Activated CD8-positive, alpha-beta T cell treated with anti-CD3 and anti-CD28 coated beads for 36 hours (primary cell): ENCODE measurements at regions not wholly inside any gene's neighbourhood (a gene's known extent, or its start where the extent isn't known, plus 50 kb on each side); places are given as distances from the start of the nearest gene placed in this dataset.

Experiments
- ATAC-seq: fragments of 200-7000 bp; cut with Tn5 transposase; one replicate; pipeline ENCODE4 v1.10.0; 2021; ENCODE audit warnings: mild to moderate bottlenecking, moderate library complexity
- CTCF ChIA-PET: fragments of 350-600 bp; sonication (Branson Sonifier 250); formaldehyde crosslinking; loops from one replicate; lab custom pipeline; 2021; ENCODE audit warnings: antibody characterized with exemption; lab: Charles Lee
- POLR2A ChIA-PET: fragments of 350-600 bp; sonication (Branson Sonifier 250); formaldehyde crosslinking; loops from one replicate; lab custom pipeline; 2021; ENCODE audit warnings: antibody characterized with exemption; lab: Charles Lee
- DNase-seq: peaks from one replicate; pipeline ENCODE4 v3.0.0-alpha.2; 2020
- H3K27ac Mint-ChIP-seq: one replicate; pipeline ENCODE4 v1.8.0; 2021; ENCODE audit warnings: mild to moderate bottlenecking, mixed read lengths
- H3K27me3 Mint-ChIP-seq: one replicate; pipeline ENCODE4 v1.8.0; 2021; ENCODE audit warnings: mixed read lengths
- H3K36me3 Mint-ChIP-seq: one replicate; pipeline ENCODE4 v1.8.0; 2021; ENCODE audit warnings: low read depth, mixed read lengths
- H3K4me1 Mint-ChIP-seq: one replicate; pipeline ENCODE4 v1.8.0; 2021; ENCODE audit warnings: low read depth, mixed read lengths
- H3K4me3 Mint-ChIP-seq: one replicate; pipeline ENCODE4 v1.8.0; 2021; ENCODE audit warnings: mild to moderate bottlenecking, moderate library complexity, mixed read lengths
- H3K9me3 Mint-ChIP-seq: one replicate; pipeline ENCODE4 v1.8.0; 2021; ENCODE audit warnings: mixed read lengths
- CTCF ChIP-seq: fragments of 200-600 bp; IDR thresholded peaks from one replicate; pipeline ENCODE4 v1.8.0; 2022; ENCODE audit warnings: antibody characterized with exemption, mild to moderate bottlenecking
- intact Hi-C: fragments of 100-400 bp; cut with micrococcal nuclease; formaldehyde crosslinking; loops from one replicate; pipeline ENCODE4 v1.10.0; 2022

- CTCF ChIA-PET, result no interaction called here
- no peak for ATAC-seq
These were observed 505.2 kb downstream of the PLPP3 start for GRCh38 chr1:56074007-56074651.

GRCh38 chr1:56073614-56074006 is 505.8 kb downstream of the PLPP3 start:
- Mint-ChIP-seq H3K27ac (no peak overlapping the region), H3K4me3 (no peak overlapping the region), H3K9me3 (no peaks in the 10 kb centered on the region), H3K36me3 (no peaks in the 10 kb centered on the region), H3K4me1 (no peaks in the 10 kb centered on the region), H3K27me3 (no peaks in the 10 kb centered on the region)
- CTCF ChIA-PET, result no interaction called here
- DNase-seq (no peak), ATAC-seq (no peak)
- no peak for TF ChIP-seq CTCF
- intact Hi-C loops, result no loop called here
- POLR2A ChIA-PET, result no interaction called here

More at GRCh38 chr1:56074007-56074651, 505.2 kb downstream of the PLPP3 start:
- Mint-ChIP-seq H3K27me3 (no peaks in the 10 kb centered on the region), H3K9me3 (no peaks in the 10 kb centered on the region), H3K36me3 (no peaks in the 10 kb centered on the region), H3K4me3 (no peak overlapping the region), H3K27ac (no peak overlapping the region), H3K4me1 (no peaks in the 10 kb centered on the region)
- DNase-seq, result no peak
- intact Hi-C loops, result no loop called here
- POLR2A ChIA-PET, result no interaction called here
- no peak for TF ChIP-seq CTCF

GRCh38 chr1:56073206-56073605 is 506.2 kb downstream of the PLPP3 start:
- TF ChIP-seq CTCF, result no peak
- DNase-seq (no peak), ATAC-seq (no peak)
- H3K36me3 Mint-ChIP-seq, result no peaks in the 10 kb centered on the region
- no peak overlapping the region for H3K27ac Mint-ChIP-seq
- no peak overlapping the region for H3K4me3 Mint-ChIP-seq
- ChIA-PET POLR2A (no interaction called here), CTCF (no interaction called here)
- H3K27me3 Mint-ChIP-seq, result no peaks in the 10 kb centered on the region
- H3K4me1 Mint-ChIP-seq, result no peaks in the 10 kb centered on the region
- intact Hi-C loops, result no loop called here
- no peaks in the 10 kb centered on the region for H3K9me3 Mint-ChIP-seq

GRCh38 chr1:56072310-56072709 is 507.1 kb downstream of the PLPP3 start:
- ChIA-PET POLR2A (no interaction called here), CTCF (no interaction called here)
- H3K27me3 Mint-ChIP-seq, result no peaks in the 10 kb centered on the region
- ATAC-seq (no peak), DNase-seq (no peak)
- intact Hi-C loops, result no loop called here
- no peaks in the 10 kb centered on the region for H3K4me1 Mint-ChIP-seq
- no peaks in the 10 kb centered on the region for H3K9me3 Mint-ChIP-seq
- H3K4me3 Mint-ChIP-seq, result no peak overlapping the region
- no peak overlapping the region for H3K27ac Mint-ChIP-seq
- no peak for TF ChIP-seq CTCF
- H3K36me3 Mint-ChIP-seq, result no peaks in the 10 kb centered on the region

- ChIA-PET CTCF (no interaction called here), POLR2A (no interaction called here)
- no peaks in the 10 kb centered on the region for H3K27me3 Mint-ChIP-seq
- no peaks in the 10 kb centered on the region for H3K4me1 Mint-ChIP-seq
- no peak for DNase-seq
- no peak overlapping the region for H3K4me3 Mint-ChIP-seq
- H3K9me3 Mint-ChIP-seq, result no peaks in the 10 kb centered on the region
- no peak for TF ChIP-seq CTCF
- no peaks in the 10 kb centered on the region for H3K36me3 Mint-ChIP-seq
- no peak for ATAC-seq
- no peak overlapping the region for H3K27ac Mint-ChIP-seq
- intact Hi-C loops, result no loop called here
These were observed 508.0 kb downstream of the PLPP3 start for GRCh38 chr1:56071351-56071750.
